WTC11 (cell line): ENCODE measurements at regions not wholly inside any gene's neighbourhood (a gene's known extent, or its start where the extent isn't known, plus 50 kb on each side); places are given as distances from the start of the nearest gene placed in this dataset.

ENCODE experiments used
- ATF2 ChIP-seq: sonication (generic); formaldehyde crosslinking; IDR thresholded peaks from 2 replicates; pipeline ENCODE4 v1.8.1; 2022; ENCODE audit warnings: low read depth, missing genetic modification reagents, borderline replicate concordance
- CBFB ChIP-seq: sonication (generic); formaldehyde crosslinking; IDR thresholded peaks from 2 replicates; pipeline ENCODE4 v1.8.1; 2022; ENCODE audit warnings: mild to moderate bottlenecking, low read depth, missing genetic modification reagents
- CTCF ChIP-seq: fragments of 200-600 bp; IDR thresholded peaks from 2 replicates; pipeline ENCODE4 v1.8.0; 2022; ENCODE audit warnings: antibody characterized with exemption
- E2F4 ChIP-seq: sonication (generic); formaldehyde crosslinking; IDR thresholded peaks from 2 replicates; pipeline ENCODE4 v1.8.1; 2022; ENCODE audit warnings: low read depth, mild to moderate bottlenecking, moderate library complexity, missing genetic modification reagents, borderline replicate concordance
- MAX ChIP-seq: sonication (generic); formaldehyde crosslinking; IDR thresholded peaks from 2 replicates; pipeline ENCODE4 v1.8.0; 2022; ENCODE audit warnings: mild to moderate bottlenecking, missing genetic modification reagents
- NFE2L1 ChIP-seq: sonication (generic); formaldehyde crosslinking; IDR thresholded peaks from 2 replicates; pipeline ENCODE4 v1.8.1; 2023; ENCODE audit warnings: missing genetic modification reagents
- ZBTB21 ChIP-seq: sonication (generic); formaldehyde crosslinking; IDR thresholded peaks from 2 replicates; pipeline ENCODE4 v1.8.1; 2023; ENCODE audit warnings: mild to moderate bottlenecking, missing genetic modification reagents, borderline replicate concordance
- ZNF317 ChIP-seq: sonication (generic); formaldehyde crosslinking; IDR thresholded peaks from 2 replicates; pipeline ENCODE4 v1.8.1; 2023; ENCODE audit warnings: low read depth, mild to moderate bottlenecking, moderate library complexity, missing genetic modification reagents, borderline replicate concordance

- no peak for TF ChIP-seq ZNF317
- no peak for TF ChIP-seq CTCF
- TF ChIP-seq MAX (CRISPR knock-in tag) = no peak
- no peak for TF ChIP-seq ATF2
- no peak for TF ChIP-seq E2F4
- no peak for TF ChIP-seq NFE2L1
- no peak for TF ChIP-seq ZBTB21 (CRISPR knock-in tag)
- no peak for TF ChIP-seq CBFB
These were observed 412.5 kb downstream of the NUP35 start for GRCh38 chr2:183536714-183537113.
